Vagina (tissue), 2 donors: ENCODE measurements at regions not wholly inside any gene's neighbourhood (a gene's known extent, or its start where the extent isn't known, plus 50 kb on each side); places are given as distances from the start of the nearest gene placed in this dataset.

Experiments used
- CTCF ChIP-seq, 3 experiments: fragments of 450-650 bp in 2 of 3; fragments of 200-600 bp in 1 of 3; sonication (generic) in 1 of 3; IDR thresholded peaks; one replicate each; pipeline ENCODE4 v1.5.1; 2017 to 2019; ENCODE audit warnings: antibody characterized with exemption in 3 of 3, mild to moderate bottlenecking in 2 of 3, moderate library complexity in 2 of 3
- POLR2A ChIP-seq, 2 donors: fragments of 450-650 bp; IDR thresholded peaks; one replicate each; pipeline ENCODE4 v1.6.1; 2017; ENCODE audit warnings: antibody characterized with exemption in 2 of 2, mild to moderate bottlenecking in 2 of 2, moderate library complexity in 2 of 2
- POLR2AphosphoS5 ChIP-seq, 2 donors: sonication (generic); formaldehyde crosslinking; IDR thresholded peaks; one replicate each; pipeline ENCODE4 v1.9.0; 2017; ENCODE audit warnings: antibody characterized with exemption in 2 of 2, mild to moderate bottlenecking in 2 of 2, low read depth in 1 of 2; ENCODE audit not compliant: insufficient read depth in 1 of 2

- no peak for TF ChIP-seq POLR2A (IDR thresholded peaks at IDR 0.05)
- TF ChIP-seq CTCF (IDR thresholded peaks at IDR 0.05) = no peak
- no peak for TF ChIP-seq POLR2AphosphoS5 (IDR thresholded peaks at IDR 0.05; ENCODE audit: insufficient read depth in 1 of 2, low read depth in 1 of 2)
Observed at GRCh38 chr15:97567411-97567810, 393.1 kb upstream of the ARRDC4 start.
